Smooth muscle cell (in vitro differentiated cells): ENCODE measurements at regions not wholly inside any gene's neighbourhood (a gene's known extent, or its start where the extent isn't known, plus 50 kb on each side); places are given as distances from the start of the nearest gene placed in this dataset.

Source experiments
- DNase-seq: peaks from one replicate; lab custom pipeline; 2025; ENCODE audit not compliant: unreplicated experiment; lab: John Stamatoyannopoulos, UW
- H2AFZ ChIP-seq: fragments of 200-600 bp; sonication (generic); 2 replicates; pipeline ENCODE4 v1.6.0; 2016; ENCODE audit warnings: antibody characterized with exemption, low read depth, mild to moderate bottlenecking
- H3F3A ChIP-seq: fragments of 200-600 bp; sonication (generic); 2 replicates; pipeline ENCODE4 v1.6.0; 2017; ENCODE audit warnings: antibody characterized with exemption, low read depth
- H3K27ac ChIP-seq: fragments of 200-600 bp; sonication (generic); 2 replicates; pipeline ENCODE4 v1.5.1; 2016; ENCODE audit warnings: low read depth, mild to moderate bottlenecking
- H3K27me3 ChIP-seq: fragments of 200-600 bp; sonication (generic); 2 replicates; pipeline ENCODE4 v1.6.1; 2016; ENCODE audit warnings: low read depth, mild to moderate bottlenecking
- H3K36me3 ChIP-seq: fragments of 200-600 bp; sonication (generic); 2 replicates; pipeline ENCODE4 v1.5.1; 2016; ENCODE audit warnings: low read depth
- H3K4me1 ChIP-seq: fragments of 200-600 bp; sonication (generic); 2 replicates; pipeline ENCODE4 v1.5.1; 2016; ENCODE audit warnings: low read depth
- H3K4me2 ChIP-seq: fragments of 200-600 bp; sonication (generic); 2 replicates; pipeline ENCODE4 v1.6.0; 2016; ENCODE audit warnings: mild to moderate bottlenecking
- H3K4me3 ChIP-seq: fragments of 200-600 bp; sonication (generic); 2 replicates; pipeline ENCODE4 v1.5.1; 2016; ENCODE audit warnings: mild to moderate bottlenecking
- H3K79me2 ChIP-seq: fragments of 200-600 bp; sonication (generic); 2 replicates; pipeline ENCODE4 v1.6.0; 2016; ENCODE audit warnings: low read depth, mild to moderate bottlenecking
- H3K9ac ChIP-seq: fragments of 200-600 bp; sonication (generic); 2 replicates; pipeline ENCODE4 v1.6.0; 2016; ENCODE audit warnings: low read depth
- H3K9me3 ChIP-seq: fragments of 200-600 bp; sonication (generic); replicated peaks from 2 replicates; pipeline ENCODE4 v1.5.1; 2016; ENCODE audit warnings: low read depth
- H4K20me1 ChIP-seq: fragments of 200-600 bp; sonication (generic); 2 replicates; pipeline ENCODE4 v1.6.0; 2016; ENCODE audit warnings: low read depth
- CTCF ChIP-seq: fragments of 200-600 bp; sonication (generic); IDR thresholded peaks from 2 replicates; pipeline ENCODE4 v1.5.1; 2017; ENCODE audit warnings: borderline replicate concordance, mild to moderate bottlenecking, antibody characterized with exemption; ENCODE audit not compliant: insufficient read depth, poor library complexity, severe bottlenecking
- WGBS: methylation state at CpG from one replicate; pipeline ENCODE4 v1.1.7; 2016; ENCODE audit warnings: low lambda C conversion rate; 5-methylcytosine and 5-hydroxymethylcytosine counted together

DNA sequence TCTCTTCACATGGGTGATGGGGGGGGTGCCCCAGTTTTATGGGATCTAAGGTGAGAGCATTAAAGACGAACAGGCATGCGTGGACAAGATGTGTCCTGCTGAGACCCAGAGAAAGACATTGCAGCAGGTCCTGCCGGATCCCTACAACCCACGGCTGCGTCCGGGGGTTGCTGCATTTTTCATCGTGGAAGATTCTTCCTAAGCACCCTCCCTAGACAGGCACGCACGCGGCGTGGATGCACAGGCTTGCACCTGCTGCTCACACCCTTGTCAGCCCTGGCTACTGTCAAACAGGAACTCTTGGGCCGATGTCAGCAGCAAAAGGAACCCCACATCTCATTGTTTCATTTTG, 280.6 kb upstream of the RTL1 start:
- no peak for DNase-seq
- 77% methylated on average over 12 of the region's 12 CpGs for WGBS

GRCh38 chr14:101184572-101184971, 281.1 kb upstream of the RTL1 start:
- no peak overlapping the region for H3K4me2 ChIP-seq
- H3K79me2 ChIP-seq: no peaks in the 10 kb centered on the region
- H3K36me3 ChIP-seq: no peaks in the 10 kb centered on the region
- no peaks in the 10 kb centered on the region for H4K20me1 ChIP-seq
- H3K27me3 ChIP-seq: no peaks in the 10 kb centered on the region
- no peak overlapping the region for H3K4me3 ChIP-seq
- peaks cover 6% of the 10 kb centered on the region for H3K4me1 ChIP-seq
- 98% methylated on average over 6 of the region's 6 CpGs for WGBS
- no peaks in the 10 kb centered on the region for H3F3A ChIP-seq
- no peaks in the 10 kb centered on the region for H3K9me3 ChIP-seq
- no peak overlapping the region for H3K27ac ChIP-seq
- DNase-seq: no peak
- no peak for TF ChIP-seq CTCF
- H2AFZ ChIP-seq: no peak overlapping the region
- H3K9ac ChIP-seq: no peak overlapping the region

More for the DNA sequence above, 280.6 kb upstream of the RTL1 start:
- Histone ChIP-seq H3K9ac (no peak overlapping the region), H3K36me3 (no peaks in the 10 kb centered on the region), H3K4me3 (no peak overlapping the region), H3F3A (no peaks in the 10 kb centered on the region), H3K4me2 (no peak overlapping the region), H3K9me3 (no peaks in the 10 kb centered on the region), H3K4me1 (peaks cover 6% of the 10 kb centered on the region), H4K20me1 (no peaks in the 10 kb centered on the region), H2AFZ (no peak overlapping the region), H3K79me2 (no peaks in the 10 kb centered on the region), H3K27ac (no peak overlapping the region), H3K27me3 (no peaks in the 10 kb centered on the region)
- TF ChIP-seq CTCF: no peak

- Histone ChIP-seq H4K20me1 (no peaks in the 10 kb centered on the region), H3K27ac (no peak overlapping the region), H2AFZ (no peak overlapping the region), H3K4me2 (no peak overlapping the region), H3K9me3 (no peaks in the 10 kb centered on the region), H3K79me2 (no peaks in the 10 kb centered on the region), H3K4me1 (peaks cover 6% of the 10 kb centered on the region), H3K4me3 (no peak overlapping the region), H3K36me3 (no peaks in the 10 kb centered on the region), H3F3A (no peaks in the 10 kb centered on the region), H3K9ac (no peak overlapping the region), H3K27me3 (no peaks in the 10 kb centered on the region)
- 87% methylated on average over 15 of the region's 15 CpGs for WGBS
- DNase-seq: no peak
- no peak for TF ChIP-seq CTCF
These were observed 281.7 kb upstream of the RTL1 start for GRCh38 chr14:101185073-101185835.

DNA sequence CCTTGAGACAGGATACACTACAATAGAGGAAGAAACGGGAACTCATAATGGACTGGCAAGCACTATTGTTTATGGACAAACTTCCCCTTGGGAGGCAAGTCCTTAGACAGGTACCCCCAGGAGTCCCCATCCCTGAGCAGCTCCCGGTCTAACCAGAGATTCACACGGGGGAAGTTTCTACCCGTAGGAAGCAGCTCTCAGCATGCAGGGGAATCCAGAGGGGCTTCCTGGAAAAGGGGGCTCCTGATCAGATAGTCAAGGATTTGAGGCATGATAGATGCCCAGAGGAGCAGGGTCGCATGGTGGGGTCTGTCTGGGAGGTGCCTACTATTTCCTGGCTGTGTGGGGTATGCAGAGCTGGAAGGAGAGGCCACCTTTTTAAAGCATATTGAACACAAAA, 282.4 kb upstream of the RTL1 start:
- Histone ChIP-seq H3K4me2 (no peak overlapping the region), H3K27ac (no peak overlapping the region), H3K4me3 (no peak overlapping the region), H3K4me1 (peaks cover 6% of the 10 kb centered on the region), H2AFZ (no peak overlapping the region), H4K20me1 (no peaks in the 10 kb centered on the region), H3K27me3 (no peaks in the 10 kb centered on the region), H3F3A (no peaks in the 10 kb centered on the region), H3K79me2 (no peaks in the 10 kb centered on the region), H3K9me3 (no peaks in the 10 kb centered on the region), H3K9ac (no peak overlapping the region), H3K36me3 (no peaks in the 10 kb centered on the region)
- DNase-seq: no peak
- no peak for TF ChIP-seq CTCF
- WGBS: 75% methylated on average over 5 of the region's 5 CpGs
